HepG2 (cell line): ENCODE measurements at regions not wholly inside any gene's neighbourhood (a gene's known extent, or its start where the extent isn't known, plus 50 kb on each side); places are given as distances from the start of the nearest gene placed in this dataset.
A peak's percentile ranks its signal among the peaks of the same experiment; 100 is the strongest.

Experiments used
- ATAC-seq: fragments of 200-7000 bp; cut with Tn5 transposase; 3 replicates; pipeline ENCODE4 v1.9.1; 2020; ENCODE audit warnings: mild to moderate bottlenecking, moderate library complexity
- BruUV-seq: library from RNA; stranded (reverse); fragments of 400-500 nt; replicated peaks from 2 replicates; lab custom pipeline; 2021; lab: Mats Ljungman, UMichigan
- CTCF ChIA-PET: fragments of 300-600 bp; formaldehyde crosslinking; extraction: SDS; loops from one replicate; lab custom pipeline; 2021; ENCODE audit warnings: low total read pairs, inconsistent platforms, low intra/inter-chr PET ratio; lab: Yijun Ruan, JAX
- POLR2A ChIA-PET: fragments of 350-600 bp; sonication (Branson Sonifier 250); formaldehyde crosslinking; loops from one replicate; lab custom pipeline; 2020; ENCODE audit warnings: antibody characterized with exemption, inconsistent platforms; lab: Yijun Ruan, JAX
- DNase-seq: peaks from one replicate; pipeline ENCODE4 v3.0.0-alpha.2; 2015; ENCODE audit warnings: low spot score
- FAIRE-seq: peaks from 3 replicates; lab custom pipeline; 2011; peaks lifted over from hg19 to GRCh38; lab: Jason Lieb, UNC
- H2AFZ ChIP-seq: one replicate; pipeline ENCODE4 v1.6.1; 2011; ENCODE audit warnings: low read length, inconsistent platforms
- H3K27ac ChIP-seq: fragments of 300-600 bp; 3 replicates; pipeline ENCODE4 v1.8.0; 2011; ENCODE audit warnings: mixed run types, mild to moderate bottlenecking, mixed read lengths, low read length, inconsistent platforms; ENCODE audit not compliant: insufficient read depth; ENCODE audit errors: extremely low read length
- H3K27me3 ChIP-seq, 2 experiments: fragments of 200-600 bp in 1 of 2; 2 replicates in 1 of 2; 3 replicates in 1 of 2; pipeline versions ENCODE4 v1.6.0 to v1.8.0; 2011; ENCODE audit warnings: low read length in 2 of 2, mild to moderate bottlenecking in 2 of 2, moderate library complexity in 2 of 2, inconsistent platforms in 1 of 2; ENCODE audit not compliant: insufficient read depth in 2 of 2, control insufficient read depth in 1 of 2
- H3K36me3 ChIP-seq, 2 experiments: fragments of 200-600 bp in 1 of 2; replicated peaks in 1 of 2; 2 replicates in 1 of 2; 3 replicates in 1 of 2; pipeline versions ENCODE4 v1.5.1 to v1.8.0; 2011; ENCODE audit warnings: low read length in 2 of 2, inconsistent platforms in 1 of 2; ENCODE audit not compliant: insufficient read depth in 2 of 2, control insufficient read depth in 1 of 2
- H3K4me1 ChIP-seq: 2 replicates; pipeline ENCODE4 v1.5.1; 2012; ENCODE audit warnings: low read length, inconsistent platforms; ENCODE audit not compliant: insufficient read depth
- H3K4me2 ChIP-seq: 2 replicates; pipeline ENCODE4 v1.6.0; 2011; ENCODE audit warnings: low read depth, low read length, inconsistent platforms
- H3K4me3 ChIP-seq, 3 experiments: fragments of 200-600 bp in 1 of 3; sonication (generic), shearing (Covaris generic) in 1 of 3; replicated peaks in 1 of 3; 2 replicates each; pipeline ENCODE4 v1.5.1; 2011 to 2016; ENCODE audit warnings: low read length in 3 of 3, inconsistent platforms in 2 of 3, low read depth in 2 of 3, mild to moderate bottlenecking in 2 of 3, control low read depth in 1 of 3, mixed read lengths in 1 of 3; ENCODE audit not compliant: insufficient read depth in 1 of 3
- H3K79me2 ChIP-seq: one replicate; pipeline ENCODE4 v1.6.1; 2011; ENCODE audit warnings: low read length, inconsistent platforms; ENCODE audit not compliant: insufficient read depth
- H3K9ac ChIP-seq: 2 replicates; pipeline ENCODE4 v1.6.0; 2011; ENCODE audit warnings: mild to moderate bottlenecking, low read depth, low read length, inconsistent platforms; ENCODE audit not compliant: insufficient read depth
- H3K9me3 ChIP-seq: 2 replicates; pipeline ENCODE4 v1.5.1; 2012; ENCODE audit warnings: mild to moderate bottlenecking, low read length
- H4K20me1 ChIP-seq: 2 replicates; pipeline ENCODE4 v1.6.0; 2011; ENCODE audit warnings: inconsistent platforms, mild to moderate bottlenecking, low read length, moderate library complexity; ENCODE audit not compliant: insufficient read depth
- RAD21 ChIP-seq: fragments of 450-650 bp; formaldehyde crosslinking; IDR thresholded peaks from 2 replicates; pipeline ENCODE4 v1.5.0; 2020; ENCODE audit warnings: mild to moderate bottlenecking
- ZNF317 ChIP-seq: sonication (generic); formaldehyde crosslinking; IDR thresholded peaks from 2 replicates; pipeline ENCODE4 v1.5.0; 2020; ENCODE audit warnings: mild to moderate bottlenecking, missing genetic modification reagents
- ZNF660 ChIP-seq: sonication (generic); formaldehyde crosslinking; IDR thresholded peaks from 2 replicates; pipeline ENCODE4 v1.5.1; 2020; ENCODE audit warnings: mild to moderate bottlenecking, low read depth, missing genetic modification reagents, borderline replicate concordance
- WGBS: methylation state at CpG from one replicate; pipeline ENCODE4 v1.1.6; 2017; ENCODE audit warnings: low lambda C conversion rate; 5-methylcytosine and 5-hydroxymethylcytosine counted together
- in situ Hi-C: cut with HindIII; loops from 2 replicates; pipeline ENCODE4 v1.10.0; 2017; ENCODE audit warnings: low pct_unique_long_range_greater_than_20kb; ENCODE audit not compliant: extremely low pct_ligation_motif_present
- intact Hi-C: fragments of 100-400 bp; cut with micrococcal nuclease; formaldehyde crosslinking; loops from one replicate; pipeline ENCODE4 v1.10.0; 2022; ENCODE audit not compliant: unreplicated experiment
- TF ChIP-seq, protein P1 (sequence below): sonication (generic); formaldehyde crosslinking; IDR thresholded peaks from 2 replicates; pipeline ENCODE4 v1.5.0; 2020; ENCODE audit warnings: missing genetic modification reagents, mild to moderate bottlenecking, borderline replicate concordance
- TF ChIP-seq, protein P2 (sequence below): sonication (generic); formaldehyde crosslinking; IDR thresholded peaks from 2 replicates; pipeline ENCODE4 v1.9.0; 2021; ENCODE audit warnings: missing genetic modification reagents, borderline replicate concordance
- TF ChIP-seq, protein P3 (sequence below): sonication (generic); formaldehyde crosslinking; IDR thresholded peaks from 2 replicates; pipeline ENCODE4 v1.5.0; 2020; ENCODE audit warnings: missing genetic modification reagents

DNA sequence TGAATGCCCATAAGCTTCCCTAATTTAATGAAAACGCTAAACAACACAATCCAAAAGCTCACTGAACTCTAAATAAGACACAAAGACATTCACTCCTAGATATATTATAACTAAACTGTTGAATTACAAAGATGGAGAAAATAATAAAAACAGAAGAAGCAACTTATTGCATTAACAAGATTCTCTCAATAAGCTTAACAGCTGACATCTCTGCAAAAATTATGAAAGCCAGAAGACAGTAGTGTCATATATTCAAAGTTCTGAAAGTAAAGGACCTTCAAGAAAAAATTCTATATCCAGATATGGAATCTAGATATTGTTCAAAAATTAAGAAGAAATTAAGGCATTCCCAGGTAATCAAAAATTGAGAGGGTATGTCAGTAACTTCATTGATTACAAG is 957.8 kb upstream of the TYRP1 start:
- BruUV-seq: no TSS peak
- FAIRE-seq (no peak), ATAC-seq (no peak), DNase-seq (no peak)
- TF ChIP-seq, protein P1, sequence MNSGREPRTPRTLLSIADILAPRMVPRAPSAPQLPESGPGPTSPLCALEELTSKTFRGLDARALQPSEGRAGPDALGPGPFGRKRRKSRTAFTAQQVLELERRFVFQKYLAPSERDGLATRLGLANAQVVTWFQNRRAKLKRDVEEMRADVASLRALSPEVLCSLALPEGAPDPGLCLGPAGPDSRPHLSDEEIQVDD (CRISPR knock-in tag): no peak
- TF ChIP-seq, protein P2, sequence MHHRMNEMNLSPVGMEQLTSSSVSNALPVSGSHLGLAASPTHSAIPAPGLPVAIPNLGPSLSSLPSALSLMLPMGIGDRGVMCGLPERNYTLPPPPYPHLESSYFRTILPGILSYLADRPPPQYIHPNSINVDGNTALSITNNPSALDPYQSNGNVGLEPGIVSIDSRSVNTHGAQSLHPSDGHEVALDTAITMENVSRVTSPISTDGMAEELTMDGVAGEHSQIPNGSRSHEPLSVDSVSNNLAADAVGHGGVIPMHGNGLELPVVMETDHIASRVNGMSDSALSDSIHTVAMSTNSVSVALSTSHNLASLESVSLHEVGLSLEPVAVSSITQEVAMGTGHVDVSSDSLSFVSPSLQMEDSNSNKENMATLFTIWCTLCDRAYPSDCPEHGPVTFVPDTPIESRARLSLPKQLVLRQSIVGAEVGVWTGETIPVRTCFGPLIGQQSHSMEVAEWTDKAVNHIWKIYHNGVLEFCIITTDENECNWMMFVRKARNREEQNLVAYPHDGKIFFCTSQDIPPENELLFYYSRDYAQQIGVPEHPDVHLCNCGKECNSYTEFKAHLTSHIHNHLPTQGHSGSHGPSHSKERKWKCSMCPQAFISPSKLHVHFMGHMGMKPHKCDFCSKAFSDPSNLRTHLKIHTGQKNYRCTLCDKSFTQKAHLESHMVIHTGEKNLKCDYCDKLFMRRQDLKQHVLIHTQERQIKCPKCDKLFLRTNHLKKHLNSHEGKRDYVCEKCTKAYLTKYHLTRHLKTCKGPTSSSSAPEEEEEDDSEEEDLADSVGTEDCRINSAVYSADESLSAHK (CRISPR knock-in tag): no peak
- TF ChIP-seq ZNF660 (no peak), ZNF317 (CRISPR knock-in tag) (peak; percentile 27; the same call in 1 of the 2 replicates)
- Histone ChIP-seq H3K79me2 (no peaks in the 10 kb centered on the region), H2AFZ (no peak overlapping the region), H3K4me3 (no peak overlapping the region), H3K9ac (no peak overlapping the region), H3K36me3 (no peaks in the 10 kb centered on the region), H3K4me2 (no peak overlapping the region), H3K9me3 (peaks cover 82% of the 10 kb centered on the region), H3K27ac (no peak overlapping the region), H3K27me3 (no peaks in the 10 kb centered on the region), H4K20me1 (no peaks in the 10 kb centered on the region), H3K4me1 (no peaks in the 10 kb centered on the region)
- intact Hi-C loops (no loop called here), in situ Hi-C loops (no loop called here)
- ChIA-PET CTCF (no interaction called here), POLR2A (no interaction called here)
- WGBS: 3% methylated on average over 1 of the region's 1 CpG

DNA sequence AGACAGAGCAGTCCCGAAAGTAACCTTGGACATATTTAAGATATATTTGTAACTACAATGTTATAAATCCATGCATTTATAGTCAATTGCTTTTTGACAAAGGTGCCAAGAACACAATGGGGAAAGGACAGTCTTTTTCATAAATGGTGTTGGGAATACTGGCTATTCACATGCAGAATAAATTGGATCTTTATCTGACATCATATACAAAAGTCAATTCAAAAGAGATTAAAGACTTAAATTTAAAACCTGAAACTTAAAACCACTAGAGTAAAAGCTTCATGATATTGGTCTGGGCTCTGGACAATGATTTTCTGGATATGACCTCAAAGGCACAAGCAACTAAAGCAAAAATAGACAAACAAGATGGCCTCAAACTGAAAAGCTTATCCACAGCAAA is 950.7 kb upstream of the TYRP1 start:
- no peaks in the 10 kb centered on the region for H3K4me1 ChIP-seq
- H3K27me3 ChIP-seq: no peaks in the 10 kb centered on the region
- DNase-seq: no peak
- ATAC-seq: no peak
- no peaks in the 10 kb centered on the region for H3K79me2 ChIP-seq
- no peak for FAIRE-seq
- no peak for TF ChIP-seq RAD21 (CRISPR knock-in tag)
- TF ChIP-seq, protein P3, sequence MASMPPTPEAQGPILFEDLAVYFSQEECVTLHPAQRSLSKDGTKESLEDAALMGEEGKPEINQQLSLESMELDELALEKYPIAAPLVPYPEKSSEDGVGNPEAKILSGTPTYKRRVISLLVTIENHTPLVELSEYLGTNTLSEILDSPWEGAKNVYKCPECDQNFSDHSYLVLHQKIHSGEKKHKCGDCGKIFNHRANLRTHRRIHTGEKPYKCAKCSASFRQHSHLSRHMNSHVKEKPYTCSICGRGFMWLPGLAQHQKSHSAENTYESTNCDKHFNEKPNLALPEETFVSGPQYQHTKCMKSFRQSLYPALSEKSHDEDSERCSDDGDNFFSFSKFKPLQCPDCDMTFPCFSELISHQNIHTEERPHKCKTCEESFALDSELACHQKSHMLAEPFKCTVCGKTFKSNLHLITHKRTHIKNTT (CRISPR knock-in tag): no peak
- in situ Hi-C loops (no loop called here), intact Hi-C loops (no loop called here)
- no TSS peak for BruUV-seq
- H3K9me3 ChIP-seq: peaks cover 74% of the 10 kb centered on the region
- POLR2A ChIA-PET: no interaction called here
- no peak overlapping the region for H3K9ac ChIP-seq
- H4K20me1 ChIP-seq: no peaks in the 10 kb centered on the region
- H3K4me2 ChIP-seq: no peak overlapping the region
- H3K27ac ChIP-seq: no peak overlapping the region
- CTCF ChIA-PET: no interaction called here
- WGBS: 0% methylated on average over 1 of the region's 1 CpG
- H2AFZ ChIP-seq: no peak overlapping the region
- H3K4me3 ChIP-seq: no peak overlapping the region
- no peaks in the 10 kb centered on the region for H3K36me3 ChIP-seq
